ENCODE measurements at regions not wholly inside any gene's neighbourhood (a gene's known extent, or its start where the extent isn't known, plus 50 kb on each side); places are given as distances from the start of the nearest gene placed in this dataset.

DNA sequence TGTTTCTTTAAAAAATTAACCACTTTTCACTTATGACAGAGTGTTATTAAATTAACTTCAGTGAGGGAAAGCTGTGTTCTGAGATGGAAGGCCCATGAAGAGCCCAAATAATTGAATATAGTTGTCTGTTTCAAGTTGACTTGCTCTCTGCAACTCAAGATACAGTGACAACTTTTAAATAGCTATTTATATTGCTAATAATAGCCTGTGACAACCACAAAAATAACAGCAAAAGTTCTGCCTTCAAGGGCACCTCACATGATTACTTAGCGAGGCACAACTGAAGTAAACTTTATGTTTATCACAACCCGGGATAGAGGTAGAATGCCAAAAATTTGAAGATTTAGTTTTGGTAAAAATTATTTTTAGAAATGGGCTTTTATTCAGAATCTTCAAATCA, 167.3 kb upstream of the SCN7A start (continued):
- TF ChIP-seq, protein P1, sequence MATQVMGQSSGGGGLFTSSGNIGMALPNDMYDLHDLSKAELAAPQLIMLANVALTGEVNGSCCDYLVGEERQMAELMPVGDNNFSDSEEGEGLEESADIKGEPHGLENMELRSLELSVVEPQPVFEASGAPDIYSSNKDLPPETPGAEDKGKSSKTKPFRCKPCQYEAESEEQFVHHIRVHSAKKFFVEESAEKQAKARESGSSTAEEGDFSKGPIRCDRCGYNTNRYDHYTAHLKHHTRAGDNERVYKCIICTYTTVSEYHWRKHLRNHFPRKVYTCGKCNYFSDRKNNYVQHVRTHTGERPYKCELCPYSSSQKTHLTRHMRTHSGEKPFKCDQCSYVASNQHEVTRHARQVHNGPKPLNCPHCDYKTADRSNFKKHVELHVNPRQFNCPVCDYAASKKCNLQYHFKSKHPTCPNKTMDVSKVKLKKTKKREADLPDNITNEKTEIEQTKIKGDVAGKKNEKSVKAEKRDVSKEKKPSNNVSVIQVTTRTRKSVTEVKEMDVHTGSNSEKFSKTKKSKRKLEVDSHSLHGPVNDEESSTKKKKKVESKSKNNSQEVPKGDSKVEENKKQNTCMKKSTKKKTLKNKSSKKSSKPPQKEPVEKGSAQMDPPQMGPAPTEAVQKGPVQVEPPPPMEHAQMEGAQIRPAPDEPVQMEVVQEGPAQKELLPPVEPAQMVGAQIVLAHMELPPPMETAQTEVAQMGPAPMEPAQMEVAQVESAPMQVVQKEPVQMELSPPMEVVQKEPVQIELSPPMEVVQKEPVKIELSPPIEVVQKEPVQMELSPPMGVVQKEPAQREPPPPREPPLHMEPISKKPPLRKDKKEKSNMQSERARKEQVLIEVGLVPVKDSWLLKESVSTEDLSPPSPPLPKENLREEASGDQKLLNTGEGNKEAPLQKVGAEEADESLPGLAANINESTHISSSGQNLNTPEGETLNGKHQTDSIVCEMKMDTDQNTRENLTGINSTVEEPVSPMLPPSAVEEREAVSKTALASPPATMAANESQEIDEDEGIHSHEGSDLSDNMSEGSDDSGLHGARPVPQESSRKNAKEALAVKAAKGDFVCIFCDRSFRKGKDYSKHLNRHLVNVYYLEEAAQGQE (IDR thresholded peaks at IDR 0.05; ENCODE audit: low read depth, low read length): no peak
- TF ChIP-seq EGR1 (IDR thresholded peaks at IDR 0.05; ENCODE audit: borderline replicate concordance in 1 of 2, low read depth in 2 of 2, low read length in 2 of 2) (no peak), PML (IDR thresholded peaks at IDR 0.05; ENCODE audit: low read length) (no peak), HDAC2 (IDR thresholded peaks at IDR 0.05) (no peak), JUNB (IDR thresholded peaks at IDR 0.05) (no peak), NFYA (IDR thresholded peaks at IDR 0.05; ENCODE audit: borderline replicate concordance, low read depth, low read length) (no peak)

DNA sequence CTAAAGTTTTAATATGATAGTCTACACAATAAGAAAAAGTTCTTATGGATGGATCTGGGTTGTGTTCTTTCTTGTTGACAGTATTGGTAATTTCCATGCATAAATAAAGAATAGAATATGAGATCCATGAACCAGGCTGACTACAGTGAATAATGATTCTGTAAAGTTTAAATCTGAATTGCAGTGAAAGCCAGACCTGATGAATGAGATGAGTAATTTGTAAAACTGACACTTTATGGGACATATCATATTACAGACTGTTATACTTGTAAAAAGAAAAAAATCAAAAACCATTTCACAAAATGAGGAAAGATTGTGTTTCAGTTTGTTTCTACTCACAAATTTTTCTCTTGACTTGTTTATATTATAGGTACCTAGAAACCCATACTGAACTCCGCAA, 164.9 kb upstream of the SCN7A start:
- Histone ChIP-seq H3K4me1 (ENCODE audit: control insufficient read depth, insufficient read depth, low read length) (no peaks in the 10 kb centered on the region), H3K27me3 (replicated peaks in 1 of 2; ENCODE audit: control insufficient read depth in 2 of 2, insufficient read depth in 2 of 2, low read length in 1 of 2) (no peaks in the 10 kb centered on the region), H2AFZ (ENCODE audit: control insufficient read depth, low read depth, low read length) (no peak overlapping the region), H3K27ac (ENCODE audit: control insufficient read depth, insufficient read depth) (no peak overlapping the region), H3K9me3 (replicated peaks; ENCODE audit: control insufficient read depth, insufficient read depth, low read length) (no peaks in the 10 kb centered on the region), H4K20me1 (ENCODE audit: control insufficient read depth, insufficient read depth) (no peaks in the 10 kb centered on the region), H3K4me2 (ENCODE audit: control insufficient read depth, insufficient read depth) (no peak overlapping the region), H3K36me3 (ENCODE audit: control insufficient read depth in 2 of 2, insufficient read depth in 2 of 2, low read length in 1 of 2) (no peaks in the 10 kb centered on the region), H3K9ac (ENCODE audit: control insufficient read depth, insufficient read depth, low read length) (no peak overlapping the region), H3K79me2 (ENCODE audit: control insufficient read depth, insufficient read depth, low read length) (no peaks in the 10 kb centered on the region), H3K4me3 (no peak overlapping the region)
- RAD21 ChIA-PET (ENCODE audit: unreplicated experiment): no interaction called here
- CTCF ChIA-PET: no interaction called here
- DNase-seq (ENCODE audit: low read depth, low spot score): no peak
- no peak for FAIRE-seq
- POLR2A ChIA-PET: no interaction called here
- 0% methylated on average over 1 of the region's 1 CpG for WGBS (ENCODE audit: insufficient coverage, insufficient replicate concordance, low lambda C conversion rate, missing lambda C conversion rate)
- no TSS peak for BruUV-seq (replicated peaks)
- SMC1A ChIA-PET (ENCODE audit: uncharacterized antibody, unreplicated experiment): interaction anchor here (1.0 to 1.4 kb wide), 2 partner anchors 15 to 17 kb away, joined by 3 to 4 read pairs; no protein-coding TSS in a partner anchor
- intact Hi-C loops (cut with micrococcal nuclease; ENCODE audit: unreplicated experiment): no loop called here
- in situ Hi-C loops (cut with MboI): no loop called here
- ATAC-seq: no peak
- no peak for TF ChIP-seq SP1 (IDR thresholded peaks at IDR 0.05; ENCODE audit: low read depth, low read length)
- no peak for TF ChIP-seq SREBF1 (IDR thresholded peaks at IDR 0.05; ENCODE audit: low read length)
